DOHH2 (cell line): ENCODE measurements at regions not wholly inside any gene's neighbourhood (a gene's known extent, or its start where the extent isn't known, plus 50 kb on each side); places are given as distances from the start of the nearest gene placed in this dataset.

ENCODE experiments used
- EZH2phosphoT487 ChIP-seq: fragments of 200-600 bp; sonication (generic); IDR thresholded peaks from 2 replicates; pipeline ENCODE4 v1.6.1; 2017; ENCODE audit warnings: borderline replicate concordance, mild to moderate bottlenecking, antibody characterized with exemption, low read length, moderate library complexity, mixed read lengths
- TF ChIP-seq, protein P1 (sequence below): fragments of 200-600 bp; sonication (generic); IDR thresholded peaks from one replicate; pipeline ENCODE4 v1.5.1; 2014; ENCODE audit warnings: antibody characterized with exemption, mild to moderate bottlenecking, low read depth, low read length; ENCODE audit not compliant: poor library complexity, severe bottlenecking

DNA sequence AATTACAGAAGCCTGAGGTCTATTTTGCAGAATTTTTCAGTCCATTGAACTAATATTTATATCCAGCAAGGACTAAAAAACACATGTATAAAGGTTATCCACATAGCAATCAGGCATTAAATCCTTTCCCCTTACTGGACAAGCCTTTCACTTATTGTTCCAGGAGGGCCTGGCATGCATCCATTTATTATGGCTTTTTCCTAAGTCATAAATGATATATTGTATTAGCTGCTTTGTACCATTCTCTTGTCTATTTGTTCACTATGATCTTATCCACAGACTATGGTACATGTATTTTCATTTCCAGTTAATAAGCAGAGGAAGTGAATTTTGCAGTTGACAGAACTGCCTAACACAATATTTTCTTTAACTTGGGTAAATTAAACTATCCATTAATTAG, 105.4 kb upstream of the ANK2 start:
- TF ChIP-seq, protein P1, sequence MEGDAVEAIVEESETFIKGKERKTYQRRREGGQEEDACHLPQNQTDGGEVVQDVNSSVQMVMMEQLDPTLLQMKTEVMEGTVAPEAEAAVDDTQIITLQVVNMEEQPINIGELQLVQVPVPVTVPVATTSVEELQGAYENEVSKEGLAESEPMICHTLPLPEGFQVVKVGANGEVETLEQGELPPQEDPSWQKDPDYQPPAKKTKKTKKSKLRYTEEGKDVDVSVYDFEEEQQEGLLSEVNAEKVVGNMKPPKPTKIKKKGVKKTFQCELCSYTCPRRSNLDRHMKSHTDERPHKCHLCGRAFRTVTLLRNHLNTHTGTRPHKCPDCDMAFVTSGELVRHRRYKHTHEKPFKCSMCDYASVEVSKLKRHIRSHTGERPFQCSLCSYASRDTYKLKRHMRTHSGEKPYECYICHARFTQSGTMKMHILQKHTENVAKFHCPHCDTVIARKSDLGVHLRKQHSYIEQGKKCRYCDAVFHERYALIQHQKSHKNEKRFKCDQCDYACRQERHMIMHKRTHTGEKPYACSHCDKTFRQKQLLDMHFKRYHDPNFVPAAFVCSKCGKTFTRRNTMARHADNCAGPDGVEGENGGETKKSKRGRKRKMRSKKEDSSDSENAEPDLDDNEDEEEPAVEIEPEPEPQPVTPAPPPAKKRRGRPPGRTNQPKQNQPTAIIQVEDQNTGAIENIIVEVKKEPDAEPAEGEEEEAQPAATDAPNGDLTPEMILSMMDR = no peak
- TF ChIP-seq EZH2phosphoT487 = no peak
